NCI-H1694 (cell line): ENCODE measurements at regions not wholly inside any gene's neighbourhood (a gene's known extent, or its start where the extent isn't known, plus 50 kb on each side); places are given as distances from the start of the nearest gene placed in this dataset.
A peak's percentile ranks its signal among the peaks of the same experiment; 100 is the strongest.

Experiments used
- DNase-seq: peaks from one replicate; lab custom pipeline; 2025; lab: John Stamatoyannopoulos, UW

DNA sequence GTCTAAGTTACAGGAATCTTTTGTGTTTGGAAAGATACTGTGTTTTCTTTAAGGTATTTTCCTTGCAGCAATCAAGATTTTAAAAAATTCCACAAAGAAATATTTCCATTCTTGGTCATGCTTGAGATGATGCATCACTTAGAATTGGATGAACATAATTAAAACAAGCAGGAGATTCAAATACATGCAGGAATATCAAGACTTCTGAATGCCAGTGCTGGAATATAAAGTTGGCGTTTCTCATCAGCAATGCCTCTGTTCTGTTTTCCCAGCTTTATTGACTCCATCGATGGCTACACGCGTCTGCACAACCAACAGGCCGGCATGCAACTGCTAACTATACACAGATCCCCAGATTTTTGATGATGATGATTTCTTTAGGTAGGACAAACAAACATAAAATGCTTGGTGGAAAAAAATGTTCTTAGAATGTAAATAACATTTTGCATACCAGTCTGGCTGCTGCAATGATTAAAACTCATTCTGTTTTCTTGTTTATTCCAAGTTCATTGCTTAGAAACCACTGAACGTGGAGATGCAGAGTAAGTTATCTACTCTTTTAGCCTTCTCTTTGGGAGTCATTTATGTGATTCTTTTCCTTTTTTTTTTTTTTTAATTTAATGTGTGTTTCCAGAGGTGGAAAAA is 91.3 kb upstream of the FAM171A1 start:
- no peak for DNase-seq

- DNase-seq: no peak
Measured at GRCh38 chr10:15461353-15462108, 90.4 kb upstream of the FAM171A1 start.

GRCh38 chr10:15460661-15461060 is 89.6 kb upstream of the FAM171A1 start:
- DNase-seq: no peak

GRCh38 chr10:15459218-15459617 is 88.1 kb upstream of the FAM171A1 start:
- DNase-seq: no peak

DNA sequence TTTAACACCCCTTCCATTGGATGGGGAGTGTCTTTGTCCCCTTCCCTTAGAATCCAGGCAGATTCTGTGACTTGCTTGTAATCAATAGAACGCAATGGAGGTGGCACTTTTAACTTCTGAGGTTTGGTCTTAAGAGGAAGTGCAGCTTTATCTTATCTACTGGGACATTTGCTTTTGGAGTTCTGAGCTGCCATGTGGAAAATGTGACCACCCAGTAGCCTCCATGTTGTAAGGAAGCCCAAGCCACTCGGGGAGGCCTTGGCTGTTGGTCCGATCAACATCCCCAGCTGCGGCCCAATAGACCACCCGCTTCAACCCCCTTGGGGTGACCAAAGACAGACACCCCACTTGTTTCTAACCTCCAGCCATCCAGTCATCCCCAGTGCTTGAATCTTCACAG is 86.3 kb upstream of the FAM171A1 start:
- DNase-seq: no peak

- no peak for DNase-seq
Measured at GRCh38 chr10:15455456-15455855, 84.4 kb upstream of the FAM171A1 start.

- DNase-seq: no peak
Measured at GRCh38 chr10:15453926-15454325, 82.8 kb upstream of the FAM171A1 start.

- DNase-seq: no peak
Measured at GRCh38 chr10:15453457-15453856, 82.4 kb upstream of the FAM171A1 start.

DNA sequence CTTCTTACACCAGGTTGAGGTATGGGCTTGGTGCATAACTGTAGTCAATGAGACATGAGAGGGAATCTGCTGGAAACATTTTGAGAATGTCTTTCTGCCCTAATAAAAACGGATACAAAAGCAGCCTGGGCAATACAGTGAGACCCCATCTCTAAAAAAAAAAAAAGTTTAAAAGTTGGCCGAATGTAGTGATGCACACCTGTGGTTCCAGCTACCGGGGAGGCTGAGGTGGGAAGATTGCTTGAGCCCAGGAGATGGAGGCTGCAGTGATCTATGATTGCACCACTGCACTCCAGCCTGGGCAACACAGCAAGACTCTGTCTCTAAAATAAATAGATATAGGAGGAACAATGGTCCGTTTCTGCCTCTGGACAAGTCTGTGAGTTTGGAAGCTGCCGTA is 81.5 kb upstream of the FAM171A1 start:
- no peak for DNase-seq

DNA sequence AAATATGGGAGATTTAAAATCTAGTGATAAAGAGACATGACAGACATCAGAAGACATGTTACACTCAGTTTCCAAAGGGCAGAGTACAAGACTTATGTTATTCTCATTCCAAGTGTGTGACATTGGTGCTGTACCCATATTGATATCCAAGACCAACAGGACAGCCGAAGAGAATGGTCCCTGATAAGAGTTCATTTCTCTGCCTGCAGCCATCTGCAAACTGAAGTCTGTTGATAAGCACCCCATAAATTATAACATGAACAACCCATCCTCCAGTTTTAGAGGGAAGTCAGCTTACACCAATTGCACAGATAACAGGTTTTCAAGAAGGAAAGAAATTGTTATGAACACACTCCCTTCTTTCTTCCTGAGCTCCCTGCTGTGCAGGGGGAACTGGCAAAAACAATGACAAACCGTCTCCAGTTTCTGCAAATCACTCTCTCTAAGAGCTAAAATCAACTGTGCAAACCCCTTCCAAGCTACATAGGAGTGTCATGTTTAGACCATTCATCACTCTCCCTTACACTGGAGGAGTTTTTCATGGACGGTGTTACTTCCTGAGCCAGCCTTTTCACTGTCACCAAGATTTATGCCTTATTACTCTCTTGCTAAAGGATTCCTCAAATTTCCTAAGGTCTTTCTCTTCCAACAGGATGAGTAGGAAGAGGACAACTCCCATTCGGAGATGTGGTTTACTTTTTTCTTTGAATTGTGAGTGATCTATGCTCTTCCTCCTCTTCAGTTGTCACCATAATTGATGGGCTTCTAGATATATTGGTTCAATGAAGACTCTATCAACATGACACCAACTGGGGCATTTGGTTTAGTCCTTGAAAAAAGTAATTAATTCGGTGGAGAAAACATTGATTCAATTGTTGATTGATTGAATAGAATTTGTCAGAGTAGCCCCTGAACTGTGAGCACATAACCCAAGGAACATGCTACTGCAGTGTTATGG is 80.3 kb upstream of the FAM171A1 start:
- DNase-seq: no peak

GRCh38 chr10:15448598-15448997 is 77.5 kb upstream of the FAM171A1 start:
- DNase-seq: no peak

DNA sequence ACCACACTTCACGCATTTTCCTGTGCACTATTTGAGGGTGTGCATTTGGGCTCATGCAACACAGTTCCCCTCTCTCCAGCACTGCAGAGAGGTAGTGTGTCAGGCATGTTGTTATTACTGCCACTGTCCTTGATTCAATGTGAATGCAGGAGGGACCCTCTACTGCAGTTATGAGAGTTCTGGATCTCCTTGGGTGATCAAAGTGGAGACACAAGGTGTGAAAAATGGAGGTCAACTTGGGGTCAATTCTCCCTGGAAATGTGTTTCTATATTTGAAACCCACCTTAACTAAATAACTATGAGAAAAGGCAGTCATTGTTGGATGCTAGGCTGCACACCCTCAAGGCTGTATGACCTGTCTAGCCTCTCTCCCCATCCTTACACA is 73.9 kb upstream of the FAM171A1 start:
- DNase-seq: no peak

- no peak for DNase-seq
Measured at GRCh38 chr10:15444105-15445005, 73.3 kb upstream of the FAM171A1 start.

- no peak for DNase-seq
Measured at GRCh38 chr10:15442056-15442455, 71.0 kb upstream of the FAM171A1 start.

DNA sequence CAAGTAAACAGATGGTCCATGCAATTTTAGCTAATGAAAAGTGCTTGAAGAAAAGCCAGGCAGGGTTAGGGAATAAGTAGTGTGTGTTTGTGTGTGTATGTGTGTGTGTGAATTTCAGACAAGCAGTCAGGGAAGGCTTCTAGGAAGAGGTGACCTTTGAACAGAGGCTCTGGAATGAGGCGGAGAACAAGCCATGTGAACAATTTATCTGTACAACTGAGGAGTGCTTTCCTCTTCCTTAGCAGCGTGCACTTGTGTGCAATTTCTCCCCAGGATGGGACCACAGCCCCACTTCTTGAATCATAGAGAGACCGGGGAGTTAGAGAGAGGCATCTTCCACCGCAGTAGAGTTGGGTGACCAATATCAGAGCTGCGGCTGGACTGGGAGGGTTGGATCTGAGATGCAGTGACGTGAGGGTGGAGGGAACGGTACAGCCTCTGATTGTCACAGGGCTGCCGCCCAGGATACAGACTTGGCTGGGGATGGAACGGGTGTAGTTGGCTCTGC is 69.2 kb upstream of the FAM171A1 start:
- no peak for DNase-seq

GRCh38 chr10:15439341-15439842 is 68.3 kb upstream of the FAM171A1 start:
- DNase-seq: no peak

GRCh38 chr10:15436696-15437095 is 65.6 kb upstream of the FAM171A1 start:
- no peak for DNase-seq

GRCh38 chr10:15433850-15434537 is 62.9 kb upstream of the FAM171A1 start:
- peak; percentile 45 for DNase-seq

DNA sequence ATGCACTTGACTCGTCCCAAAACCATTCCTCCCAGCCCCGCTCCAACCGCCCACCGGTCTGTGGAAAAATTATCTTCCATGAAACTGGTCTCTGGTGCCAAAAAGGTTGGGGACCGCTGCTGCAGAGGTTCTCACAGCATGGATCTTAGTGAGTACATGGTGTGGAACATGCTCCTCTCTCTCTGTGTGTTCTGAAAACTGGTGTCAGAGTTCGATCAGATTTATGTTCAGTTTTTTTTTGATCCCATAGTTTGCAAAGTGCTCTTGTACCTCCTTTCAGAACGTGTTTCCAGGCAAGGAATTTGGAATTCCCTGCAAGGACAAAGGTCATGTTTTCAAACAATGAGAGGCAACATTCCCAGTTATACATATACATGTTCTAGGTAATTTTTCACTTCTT is 61.2 kb upstream of the FAM171A1 start:
- no peak for DNase-seq

- no peak for DNase-seq
Measured at GRCh38 chr10:15430969-15431771, 60.1 kb upstream of the FAM171A1 start.
